IPS-20b (cell line): ENCODE measurements at regions not wholly inside any gene's neighbourhood (a gene's known extent, or its start where the extent isn't known, plus 50 kb on each side); places are given as distances from the start of the nearest gene placed in this dataset.

Source experiments
- H3K27ac ChIP-seq: one replicate; pipeline ENCODE4 v1.5.1; 2013; ENCODE audit warnings: low read length
- H3K27me3 ChIP-seq: 2 replicates; pipeline ENCODE4 v1.6.1; 2013; ENCODE audit warnings: mild to moderate bottlenecking, low read length, inconsistent platforms; ENCODE audit not compliant: insufficient read depth
- H3K36me3 ChIP-seq: 2 replicates; pipeline ENCODE4 v1.6.1; 2013; ENCODE audit warnings: low read depth, mild to moderate bottlenecking, inconsistent platforms, low read length, moderate library complexity; ENCODE audit not compliant: insufficient read depth
- H3K4me1 ChIP-seq: 2 replicates; pipeline ENCODE4 v1.6.1; 2013; ENCODE audit warnings: mild to moderate bottlenecking, control low read depth, inconsistent platforms, low read length, moderate library complexity; ENCODE audit not compliant: insufficient read depth
- H3K4me3 ChIP-seq: 2 replicates; pipeline ENCODE4 v1.5.1; 2013; ENCODE audit warnings: mild to moderate bottlenecking, low read length, inconsistent platforms
- H3K9ac ChIP-seq: 2 replicates; pipeline ENCODE4 v1.6.1; 2013; ENCODE audit warnings: low read depth, mild to moderate bottlenecking, inconsistent platforms, low read length, moderate library complexity
- H3K9me3 ChIP-seq: 2 replicates; pipeline ENCODE4 v1.6.1; 2013; ENCODE audit warnings: mild to moderate bottlenecking, low read depth, low read length, inconsistent platforms; ENCODE audit not compliant: insufficient read depth

DNA sequence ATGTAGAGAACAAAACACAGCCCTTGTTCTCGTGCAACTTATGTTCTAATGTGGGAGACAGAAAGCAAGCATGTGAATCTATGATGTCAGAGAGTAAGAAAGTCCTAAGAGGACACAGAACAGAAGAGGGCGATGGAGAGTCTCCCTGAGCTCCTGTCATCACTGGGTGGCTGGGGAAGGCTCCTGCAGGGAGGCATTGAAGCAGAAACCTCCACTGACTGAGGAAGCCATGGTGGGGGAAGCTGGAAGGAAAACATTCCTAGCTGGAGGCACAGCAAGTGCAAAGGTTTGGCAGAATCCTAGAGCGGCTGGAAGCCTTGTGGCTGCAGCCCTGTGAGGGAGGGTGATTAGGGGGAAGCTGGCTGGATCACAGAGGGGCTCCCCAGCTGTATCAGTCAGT lies 248.0 kb downstream of the CDH26 start:
- H3K9me3 ChIP-seq, result no peaks in the 10 kb centered on the region
- no peaks in the 10 kb centered on the region for H3K36me3 ChIP-seq
- no peak overlapping the region for H3K4me3 ChIP-seq
- H3K27me3 ChIP-seq, result no peaks in the 10 kb centered on the region; the same call in 1 of the 2 replicates
- H3K4me1 ChIP-seq, result no peaks in the 10 kb centered on the region
- no peak overlapping the region for H3K9ac ChIP-seq
- no peak overlapping the region for H3K27ac ChIP-seq

DNA sequence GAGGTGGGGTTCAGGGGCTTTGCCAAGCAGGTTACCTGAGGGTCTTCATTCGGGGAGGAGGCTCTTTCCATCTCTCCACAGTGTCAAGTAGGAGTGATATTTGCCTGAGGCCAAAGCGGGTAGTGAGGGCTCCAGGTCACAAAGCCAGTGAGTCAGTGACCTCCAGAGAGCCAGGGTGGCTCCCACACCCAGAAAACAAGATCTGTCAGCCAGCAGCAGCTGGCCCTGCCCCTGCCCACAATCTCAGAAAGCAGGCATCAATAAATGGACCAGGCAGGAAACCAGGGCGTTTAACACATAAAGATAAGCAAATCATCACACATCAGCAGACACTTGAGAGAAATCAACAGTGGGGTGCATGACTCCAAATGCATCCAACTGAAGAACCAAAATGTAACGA lies 250.8 kb downstream of the CDH26 start:
- H3K4me3 ChIP-seq, result no peak overlapping the region
- H3K27ac ChIP-seq, result no peak overlapping the region
- no peak overlapping the region for H3K9ac ChIP-seq
- H3K4me1 ChIP-seq, result no peaks in the 10 kb centered on the region
- no peaks in the 10 kb centered on the region; the same call in 1 of the 2 replicates for H3K27me3 ChIP-seq
- H3K9me3 ChIP-seq, result no peaks in the 10 kb centered on the region
- no peaks in the 10 kb centered on the region for H3K36me3 ChIP-seq

DNA sequence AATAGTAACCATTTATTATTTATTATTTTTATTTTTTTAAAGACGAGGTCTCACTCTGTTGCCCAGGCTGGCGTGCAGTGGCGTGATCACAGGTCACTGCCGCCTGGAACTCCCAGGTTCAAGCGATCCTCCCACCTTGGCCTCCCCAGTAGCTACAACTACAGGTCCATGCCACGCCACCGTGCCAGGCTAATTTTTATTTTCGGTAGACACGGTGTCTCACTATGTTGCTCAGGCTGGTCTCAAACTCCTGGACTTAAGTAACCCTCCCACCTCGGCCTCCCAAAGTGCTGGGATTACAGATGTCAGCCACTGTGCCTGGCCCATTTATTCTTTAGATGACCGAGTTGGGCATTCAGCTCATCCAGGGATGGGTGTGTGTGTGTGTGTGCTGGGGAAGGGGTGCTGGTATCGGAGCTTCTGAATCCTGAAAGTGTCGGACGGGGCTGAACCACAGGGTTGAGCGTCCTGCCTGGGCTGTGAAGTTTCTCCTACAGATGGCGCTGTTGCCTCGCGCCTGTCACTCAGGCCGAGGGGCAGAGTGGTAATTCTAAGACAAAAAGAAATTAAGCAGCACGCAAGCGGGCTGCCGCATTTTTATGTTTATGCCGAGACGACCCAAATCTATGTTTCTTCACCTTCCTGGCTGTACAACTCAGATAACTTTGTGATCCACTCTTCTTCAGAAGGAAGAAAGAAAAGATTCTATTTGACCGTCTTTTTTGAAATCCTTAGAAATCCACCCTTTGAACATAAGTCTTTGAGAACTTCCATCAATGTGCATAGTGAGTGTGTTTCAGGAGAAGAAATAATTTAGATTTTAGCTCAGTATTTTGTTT lies 252.8 kb downstream of the CDH26 start:
- H3K4me1 ChIP-seq, result no peaks in the 10 kb centered on the region
- no peaks in the 10 kb centered on the region for H3K9me3 ChIP-seq
- no peak overlapping the region for H3K4me3 ChIP-seq
- no peaks in the 10 kb centered on the region; the same call in 1 of the 2 replicates for H3K27me3 ChIP-seq
- no peak overlapping the region for H3K9ac ChIP-seq
- no peak overlapping the region for H3K27ac ChIP-seq
- H3K36me3 ChIP-seq, result no peaks in the 10 kb centered on the region

DNA sequence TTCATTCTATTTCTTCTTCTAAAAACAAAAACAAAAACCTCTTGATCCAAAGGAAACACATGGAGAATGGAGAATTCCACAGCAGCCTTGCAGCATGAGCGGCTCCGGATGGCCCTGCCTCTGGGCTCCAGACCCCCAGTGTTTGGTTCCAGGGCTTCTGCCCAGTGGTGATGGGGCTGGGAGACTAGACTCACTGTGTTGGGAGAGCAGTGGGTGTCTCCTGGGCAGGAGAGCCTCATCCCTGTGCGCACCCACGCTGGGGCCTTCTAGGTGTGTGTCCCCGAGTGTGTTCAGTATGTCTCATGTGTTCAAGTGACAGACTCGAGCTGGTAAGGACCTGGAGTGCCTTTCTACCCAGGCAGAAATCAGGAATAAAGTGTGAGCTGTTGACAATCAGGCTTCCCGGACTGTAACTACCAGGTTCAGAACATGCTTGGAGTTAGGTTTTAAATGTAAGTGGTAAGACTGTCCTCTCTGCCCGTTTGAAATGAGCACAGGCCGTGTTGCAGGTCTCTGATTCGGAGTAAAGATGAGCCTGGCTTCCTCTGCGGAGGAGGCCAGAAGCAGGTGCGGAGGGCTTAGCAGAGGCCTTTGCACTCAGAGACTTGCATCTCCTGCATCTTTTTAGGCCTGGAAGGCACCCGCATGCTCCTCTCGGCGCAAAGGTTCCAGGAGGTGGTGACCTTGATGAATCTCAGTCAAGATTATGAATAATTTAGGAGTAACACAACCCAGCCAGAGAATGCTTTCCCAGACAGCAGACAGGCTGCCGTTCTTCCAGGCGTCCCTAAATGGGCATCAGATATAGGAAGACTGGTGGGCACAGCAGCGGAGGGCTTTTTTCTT lies 253.6 kb downstream of the CDH26 start:
- H3K9ac ChIP-seq, result no peak overlapping the region
- H3K27ac ChIP-seq, result no peak overlapping the region
- H3K36me3 ChIP-seq, result no peaks in the 10 kb centered on the region
- no peaks in the 10 kb centered on the region; the same call in 1 of the 2 replicates for H3K27me3 ChIP-seq
- H3K9me3 ChIP-seq, result no peaks in the 10 kb centered on the region
- no peaks in the 10 kb centered on the region for H3K4me1 ChIP-seq
- H3K4me3 ChIP-seq, result no peak overlapping the region

DNA sequence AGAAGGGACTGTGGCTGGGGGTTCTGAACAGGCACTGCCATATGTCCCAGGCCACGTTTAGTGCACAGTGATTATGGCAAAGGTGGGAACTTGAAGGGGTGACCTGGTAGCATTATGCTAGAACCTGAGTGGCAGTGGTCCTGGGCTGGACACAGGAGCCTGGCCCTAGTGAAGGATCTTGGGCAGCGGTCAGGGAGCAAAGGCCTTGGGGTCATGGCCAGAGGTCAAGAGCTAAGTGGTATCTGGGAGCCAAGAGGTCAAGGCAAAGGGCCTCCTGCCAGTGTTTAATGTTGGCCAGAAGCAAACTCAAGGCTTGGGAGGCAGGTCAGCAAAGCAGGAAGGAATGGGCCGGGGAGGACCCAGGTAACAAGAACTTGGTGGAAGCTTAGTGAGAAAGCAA lies 254.5 kb downstream of the CDH26 start:
- Histone ChIP-seq H3K9me3 (no peaks in the 10 kb centered on the region), H3K27ac (no peak overlapping the region), H3K4me3 (no peak overlapping the region), H3K27me3 (no peaks in the 10 kb centered on the region; the same call in 1 of the 2 replicates), H3K4me1 (no peaks in the 10 kb centered on the region), H3K9ac (no peak overlapping the region), H3K36me3 (no peaks in the 10 kb centered on the region)

DNA sequence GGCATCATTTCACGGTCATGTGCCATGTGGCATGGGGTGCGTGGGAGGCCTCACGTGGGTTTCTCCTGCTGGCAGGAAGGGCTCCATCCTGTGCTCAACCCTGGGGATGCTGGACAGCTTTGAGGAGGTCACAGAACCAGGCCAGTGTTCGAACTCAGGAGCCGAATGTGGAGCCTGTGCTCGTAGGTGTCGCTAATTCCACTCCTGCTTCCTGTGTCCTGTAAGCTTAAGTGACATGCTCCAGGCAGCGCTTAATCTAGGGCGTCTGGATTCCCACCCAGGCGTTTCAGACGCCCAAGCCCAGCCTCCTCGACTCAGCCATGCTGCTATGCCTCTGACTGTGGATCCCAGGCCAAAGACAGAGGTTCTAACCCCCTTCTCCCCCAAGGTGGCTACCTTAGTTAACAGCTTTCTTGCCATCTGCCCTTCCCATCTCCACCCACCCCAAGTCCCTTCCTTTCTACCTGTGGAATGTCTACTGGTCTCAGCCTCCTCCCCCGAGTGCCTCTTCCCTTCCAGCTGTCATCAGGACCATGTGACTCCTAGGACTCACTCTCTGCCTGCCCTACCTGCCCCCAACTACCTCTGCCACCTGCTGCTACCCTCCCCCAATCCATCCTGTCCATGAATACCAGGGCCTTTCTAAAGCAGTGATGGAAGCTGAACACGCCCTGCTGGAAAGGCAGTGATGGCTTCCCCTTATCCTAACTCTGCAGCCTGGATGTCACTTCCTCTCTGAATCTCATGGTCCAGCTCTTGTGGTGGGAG lies 255.1 kb downstream of the CDH26 start:
- Histone ChIP-seq H3K4me3 (no peak overlapping the region), H3K9ac (no peak overlapping the region), H3K36me3 (no peaks in the 10 kb centered on the region), H3K27ac (no peak overlapping the region), H3K27me3 (no peaks in the 10 kb centered on the region; the same call in 1 of the 2 replicates), H3K4me1 (no peaks in the 10 kb centered on the region), H3K9me3 (no peaks in the 10 kb centered on the region)

DNA sequence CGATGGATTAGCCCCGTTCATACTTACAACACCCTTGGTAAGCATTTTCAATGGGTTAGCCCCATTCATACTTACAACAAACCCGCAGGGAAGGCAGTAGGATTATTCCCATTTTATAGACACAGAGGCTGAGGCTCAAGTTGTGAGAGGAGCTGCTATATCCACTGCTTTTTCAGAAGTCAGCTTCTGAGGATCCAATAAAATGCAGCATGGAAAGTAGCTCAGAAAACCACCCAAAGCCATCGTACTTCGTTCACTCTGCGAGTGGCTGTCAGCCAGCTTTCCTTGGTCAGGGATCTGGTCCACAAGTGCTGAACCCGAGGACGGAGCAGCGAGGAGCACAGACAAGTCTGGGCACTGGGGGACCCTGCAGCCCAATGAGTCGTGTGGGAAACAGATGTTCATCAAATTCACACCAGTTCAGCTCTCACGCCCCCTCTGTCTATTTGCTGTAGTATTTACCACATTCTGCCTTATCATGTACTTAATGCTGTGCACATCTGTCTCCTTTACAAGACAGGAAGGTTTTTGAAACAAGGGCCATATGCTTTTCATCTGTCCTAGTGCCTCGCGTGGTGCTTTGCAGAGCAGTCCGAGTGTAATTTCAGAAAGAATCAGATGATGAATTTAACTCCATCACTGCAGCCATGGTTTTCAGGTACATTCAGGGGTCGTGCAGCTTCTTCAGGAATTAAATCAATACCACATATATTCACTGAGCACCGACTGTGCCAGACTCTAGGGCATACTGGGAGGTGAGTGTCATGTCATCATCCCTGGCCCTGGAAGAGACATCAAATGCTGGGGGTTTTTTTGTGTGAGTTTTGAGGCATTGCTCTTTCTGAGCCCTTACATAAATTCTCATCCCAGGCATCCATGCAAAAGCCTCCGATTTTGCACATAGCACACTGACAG lies 256.9 kb downstream of the CDH26 start:
- no peak overlapping the region for H3K9ac ChIP-seq
- H3K4me3 ChIP-seq, result no peak overlapping the region
- no peaks in the 10 kb centered on the region for H3K36me3 ChIP-seq
- no peaks in the 10 kb centered on the region for H3K4me1 ChIP-seq
- H3K9me3 ChIP-seq, result no peaks in the 10 kb centered on the region
- no peaks in the 10 kb centered on the region; the same call in 1 of the 2 replicates for H3K27me3 ChIP-seq
- H3K27ac ChIP-seq, result no peak overlapping the region

DNA sequence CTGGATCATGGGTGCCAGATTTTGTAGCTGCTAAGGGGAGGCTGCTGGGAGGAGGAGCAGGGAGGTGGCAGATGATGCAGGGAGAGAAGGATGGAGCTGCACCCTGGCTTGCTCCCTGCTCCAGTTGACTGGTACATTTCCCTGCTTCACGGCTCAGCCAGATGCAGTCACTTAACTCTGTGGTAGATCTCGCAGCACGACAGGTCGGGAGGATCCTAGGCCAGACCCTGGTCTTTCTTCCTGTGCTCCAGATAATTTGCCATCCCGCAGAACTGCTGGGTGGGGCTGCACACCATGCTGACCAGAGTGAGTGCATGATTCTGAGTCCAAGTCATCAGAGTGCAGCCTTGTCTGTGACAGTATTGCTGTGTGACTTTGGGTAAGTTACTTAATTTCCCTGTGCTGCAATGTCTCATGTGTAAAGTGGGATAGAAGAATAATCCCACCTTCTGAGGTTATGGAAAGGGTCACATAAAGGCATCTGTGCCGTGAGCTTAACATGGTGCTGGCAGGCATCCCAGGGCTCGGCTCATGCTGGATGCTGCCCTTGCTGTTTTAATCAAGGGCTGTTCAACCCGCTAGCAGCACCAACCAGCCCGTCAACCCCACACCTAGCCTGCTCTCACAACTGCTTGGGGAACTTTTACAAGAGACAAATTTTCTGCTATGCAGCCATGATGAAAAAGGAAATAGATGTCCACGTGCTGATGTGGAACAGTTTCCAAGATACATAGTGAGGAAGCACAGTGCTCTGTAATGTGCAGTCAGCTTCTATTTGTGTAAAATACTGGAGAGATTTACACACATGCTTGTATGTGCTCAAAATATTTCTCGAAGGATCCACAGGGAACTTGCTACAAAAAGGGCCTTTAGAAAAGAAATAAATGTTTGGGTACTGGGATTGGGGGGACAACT lies 257.9 kb downstream of the CDH26 start:
- Histone ChIP-seq H3K36me3 (no peaks in the 10 kb centered on the region), H3K4me1 (no peaks in the 10 kb centered on the region), H3K27me3 (no peaks in the 10 kb centered on the region; the same call in 1 of the 2 replicates), H3K27ac (no peak overlapping the region), H3K9me3 (no peaks in the 10 kb centered on the region), H3K9ac (no peak overlapping the region), H3K4me3 (no peak overlapping the region)

DNA sequence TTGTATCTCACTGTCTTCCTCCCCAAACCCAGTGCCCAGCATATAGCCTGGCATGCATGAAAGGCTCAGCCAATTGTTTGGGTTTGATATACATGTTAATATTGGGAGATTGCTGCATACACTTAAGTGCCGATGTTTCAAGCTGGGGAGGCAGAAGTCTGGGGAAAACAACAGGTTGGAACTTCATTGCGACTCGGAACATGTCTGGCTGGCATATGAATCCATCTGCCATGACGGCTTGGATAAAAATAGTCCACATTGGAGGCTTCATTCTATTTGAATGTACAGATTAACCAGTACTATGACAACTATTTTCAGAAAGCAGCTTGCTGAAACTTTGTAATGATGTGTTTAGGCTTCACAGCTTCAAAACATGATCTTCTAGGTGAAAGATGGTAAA lies 261.0 kb downstream of the CDH26 start:
- Histone ChIP-seq H3K4me3 (no peak overlapping the region), H3K27ac (no peak overlapping the region), H3K9ac (no peak overlapping the region), H3K4me1 (no peaks in the 10 kb centered on the region), H3K9me3 (no peaks in the 10 kb centered on the region), H3K36me3 (no peaks in the 10 kb centered on the region), H3K27me3 (no peaks in the 10 kb centered on the region)

DNA sequence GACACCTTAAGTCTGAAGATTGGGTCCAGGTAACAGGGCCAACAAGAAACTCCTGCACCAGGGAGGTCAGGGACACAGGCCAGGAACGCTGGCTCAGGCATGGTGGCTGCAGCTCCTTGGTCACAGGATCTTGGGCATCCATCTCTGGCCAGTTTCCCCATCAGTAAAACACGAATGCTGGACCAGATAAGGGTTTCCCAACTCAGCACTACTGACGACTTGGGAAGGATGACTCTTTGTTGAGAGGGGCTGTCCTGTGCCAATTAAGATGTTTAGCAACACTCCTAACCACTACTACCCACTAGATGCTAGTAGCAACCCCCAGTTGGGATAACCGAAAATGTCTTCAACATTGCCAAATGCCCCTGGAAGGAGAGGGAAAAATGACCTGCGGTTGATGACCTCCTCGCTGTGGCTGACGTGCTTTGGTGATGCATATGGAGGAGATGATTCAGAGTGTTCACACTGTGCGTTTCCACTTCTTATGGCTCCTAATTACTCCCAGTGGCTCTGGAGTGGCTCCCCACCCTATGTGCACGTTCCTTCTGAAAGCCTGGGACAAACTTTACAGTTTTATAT lies 261.9 kb downstream of the CDH26 start:
- H3K9me3 ChIP-seq, result no peaks in the 10 kb centered on the region
- H3K27me3 ChIP-seq, result no peaks in the 10 kb centered on the region
- no peaks in the 10 kb centered on the region for H3K36me3 ChIP-seq
- H3K4me1 ChIP-seq, result no peaks in the 10 kb centered on the region
- H3K27ac ChIP-seq, result no peak overlapping the region
- no peak overlapping the region for H3K4me3 ChIP-seq
- no peak overlapping the region for H3K9ac ChIP-seq
